ENCODE measurements at regions not wholly inside any gene's neighbourhood (a gene's known extent, or its start where the extent isn't known, plus 50 kb on each side); places are given as distances from the start of the nearest gene placed in this dataset.

DNA sequence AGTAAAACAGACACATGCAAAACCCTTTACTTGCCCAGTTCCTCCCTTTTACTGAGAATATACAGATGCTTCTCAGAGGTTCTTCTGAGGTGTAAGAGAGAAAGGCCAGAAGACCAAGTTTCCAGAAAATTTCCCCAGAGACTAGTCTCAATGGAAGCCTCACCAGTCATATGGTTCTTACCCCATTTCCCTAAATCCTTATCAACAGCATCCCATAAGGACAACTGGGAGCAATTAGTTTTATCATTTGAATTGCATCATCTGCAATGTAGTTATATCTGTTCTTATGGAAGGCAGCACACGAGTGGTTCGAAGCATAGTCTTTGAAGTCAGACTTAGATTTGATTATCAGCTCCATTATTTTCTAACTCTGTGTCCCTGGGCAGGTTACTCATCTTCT, 203.6 kb upstream of the PPARGC1A start:
- Histone ChIP-seq H3K27me3 (ENCODE audit: control insufficient read depth in 2 of 2, insufficient read depth in 2 of 2, low read length in 2 of 2) (no peaks in the 10 kb centered on the region), H2AFZ (ENCODE audit: low read depth, low read length) (no peak overlapping the region), H3K4me2 (ENCODE audit: insufficient read depth, low read length) (no peak overlapping the region), H3K79me2 (ENCODE audit: control insufficient read depth, insufficient read depth, low read length) (no peaks in the 10 kb centered on the region), H3K9ac (ENCODE audit: insufficient read depth in 1 of 2, low read depth in 2 of 2, low read length in 2 of 2) (no peak overlapping the region), H3K27ac (ENCODE audit: extremely low read depth, low read depth, low read length) (no peak overlapping the region), H3K9me1 (ENCODE audit: control insufficient read depth, insufficient read depth, low read length) (no peaks in the 10 kb centered on the region), H3K36me3 (ENCODE audit: control insufficient read depth, insufficient read depth, low read length) (no peaks in the 10 kb centered on the region), H4K20me1 (replicated peaks; ENCODE audit: control insufficient read depth, insufficient read depth, low read length) (no peaks in the 10 kb centered on the region), H3K9me3 (replicated peaks; ENCODE audit: control insufficient read depth, insufficient read depth, low read depth, low read length) (no peaks in the 10 kb centered on the region), H3K4me3 (no peak overlapping the region), H3K4me1 (replicated peaks in 1 of 2; ENCODE audit: control insufficient read depth in 2 of 2, insufficient read depth in 2 of 2, low read length in 2 of 2) (no peaks in the 10 kb centered on the region)
- intact Hi-C loops (cut with micrococcal nuclease) (no loop called here), in situ Hi-C loops (cut with MboI) (no loop called here)
- FAIRE-seq (no peak), ATAC-seq (no peak), DNase-seq (ENCODE audit: extremely low read depth in 1 of 4, low spot score in 3 of 4) (no peak)
- 0% methylated on average over 2 of the region's 2 CpGs for WGBS (ENCODE audit: insufficient coverage, low coverage, missing lambda C conversion rate)
- TF ChIP-seq ZKSCAN8 (CRISPR knock-in tag; IDR thresholded peaks at IDR 0.05) = no peak
- TF ChIP-seq, protein P1, sequence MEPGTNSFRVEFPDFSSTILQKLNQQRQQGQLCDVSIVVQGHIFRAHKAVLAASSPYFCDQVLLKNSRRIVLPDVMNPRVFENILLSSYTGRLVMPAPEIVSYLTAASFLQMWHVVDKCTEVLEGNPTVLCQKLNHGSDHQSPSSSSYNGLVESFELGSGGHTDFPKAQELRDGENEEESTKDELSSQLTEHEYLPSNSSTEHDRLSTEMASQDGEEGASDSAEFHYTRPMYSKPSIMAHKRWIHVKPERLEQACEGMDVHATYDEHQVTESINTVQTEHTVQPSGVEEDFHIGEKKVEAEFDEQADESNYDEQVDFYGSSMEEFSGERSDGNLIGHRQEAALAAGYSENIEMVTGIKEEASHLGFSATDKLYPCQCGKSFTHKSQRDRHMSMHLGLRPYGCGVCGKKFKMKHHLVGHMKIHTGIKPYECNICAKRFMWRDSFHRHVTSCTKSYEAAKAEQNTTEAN (CRISPR knock-in tag; IDR thresholded peaks at IDR 0.05) = no peak
- ChIA-PET POLR2A (no interaction called here), CTCF (ENCODE audit: low intra/inter-chr PET ratio) (interaction anchor here (0.7 kb wide), 1 partner anchor 114 kb away, joined by 4 read pairs; no protein-coding TSS in a partner anchor)
- no TSS peak for BruUV-seq (replicated peaks)

DNA sequence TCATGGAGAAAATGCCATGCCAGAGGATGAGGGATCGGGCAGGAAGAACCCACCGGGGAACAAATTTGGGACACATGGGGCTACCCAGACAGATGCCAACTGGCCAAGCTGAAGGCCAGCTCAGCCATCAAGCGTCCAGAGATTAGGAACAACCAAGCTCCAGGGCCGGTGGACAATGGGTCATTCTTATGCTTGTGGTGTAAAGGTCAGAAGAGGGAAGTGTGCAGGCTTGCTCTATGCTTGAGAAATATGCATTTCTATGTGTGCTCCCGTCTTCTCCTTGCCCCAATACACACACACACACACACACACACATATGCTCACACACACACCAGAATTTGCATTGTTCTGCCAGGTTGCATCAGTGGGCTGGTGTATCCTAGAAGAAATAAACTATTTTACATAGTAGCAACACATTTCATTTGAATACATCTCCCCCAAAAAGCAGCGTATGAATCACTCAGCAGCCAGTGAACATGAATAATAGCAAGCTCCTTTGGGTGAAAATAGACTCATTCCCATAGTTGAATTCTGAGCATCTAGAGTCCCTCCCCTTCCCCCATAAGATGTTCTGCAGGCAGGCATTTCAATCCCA, 201.9 kb upstream of the PPARGC1A start:
- Histone ChIP-seq H3K4me1 (replicated peaks in 1 of 2; ENCODE audit: control insufficient read depth in 2 of 2, insufficient read depth in 2 of 2, low read length in 2 of 2) (no peaks in the 10 kb centered on the region), H3K9me3 (replicated peaks; ENCODE audit: control insufficient read depth, insufficient read depth, low read depth, low read length) (no peaks in the 10 kb centered on the region), H3K36me3 (ENCODE audit: control insufficient read depth, insufficient read depth, low read length) (no peaks in the 10 kb centered on the region)

More for the DNA sequence above, 201.9 kb upstream of the PPARGC1A start:
- ATAC-seq = no peak
- WGBS (ENCODE audit: insufficient coverage, low coverage, missing lambda C conversion rate) = 0% methylated on average over 6 of the region's 6 CpGs
- Histone ChIP-seq H3K4me3 (no peak overlapping the region), H3K9ac (ENCODE audit: insufficient read depth in 1 of 2, low read depth in 2 of 2, low read length in 2 of 2) (no peak overlapping the region), H3K27ac (ENCODE audit: extremely low read depth, low read depth, low read length) (no peak overlapping the region), H3K27me3 (ENCODE audit: control insufficient read depth in 2 of 2, insufficient read depth in 2 of 2, low read length in 2 of 2) (no peaks in the 10 kb centered on the region), H3K79me2 (ENCODE audit: control insufficient read depth, insufficient read depth, low read length) (no peaks in the 10 kb centered on the region), H4K20me1 (replicated peaks; ENCODE audit: control insufficient read depth, insufficient read depth, low read length) (no peaks in the 10 kb centered on the region), H3K9me1 (ENCODE audit: control insufficient read depth, insufficient read depth, low read length) (no peaks in the 10 kb centered on the region), H3K4me2 (ENCODE audit: insufficient read depth, low read length) (no peak overlapping the region), H2AFZ (ENCODE audit: low read depth, low read length) (no peak overlapping the region)
- ChIA-PET POLR2A (interaction anchor here (0.6 to 1.0 kb wide), 2 partner anchors 11 to 39 kb away, joined by 3 to 4 read pairs; no protein-coding TSS in a partner anchor), CTCF (ENCODE audit: low intra/inter-chr PET ratio) (no interaction called here)
- in situ Hi-C loops (cut with MboI) = no loop called here
- intact Hi-C loops (cut with micrococcal nuclease) = no loop called here
- no peak for DNase-seq (ENCODE audit: extremely low read depth in 1 of 4, low spot score in 3 of 4)
- FAIRE-seq = no peak
- no peak for TF ChIP-seq SMAD2 (IDR thresholded peaks at IDR 0.05; ENCODE audit: low read depth, low read length)
- no peak for TF ChIP-seq FOXA1 (IDR thresholded peaks at IDR 0.05; ENCODE audit: borderline replicate concordance)
- no peak for TF ChIP-seq SRSF9 (IDR thresholded peaks at IDR 0.05; ENCODE audit: borderline replicate concordance, low read depth, low read length)
- TF ChIP-seq MCM5 (IDR thresholded peaks at IDR 0.05; ENCODE audit: low read depth) = no peak
- no peak for TF ChIP-seq GTF3C2 (IDR thresholded peaks at IDR 0.05; ENCODE audit: borderline replicate concordance, extremely low read depth, insufficient read length)
- no peak for TF ChIP-seq SLC30A9 (CRISPR knock-in tag; IDR thresholded peaks at IDR 0.05)
- no peak for TF ChIP-seq U2AF2 (optimal IDR thresholded peaks at IDR 0.05; ENCODE audit: low read depth, low read length)
- no TSS peak for BruUV-seq (replicated peaks)
